SK-N-SH (cell line): ENCODE measurements at regions not wholly inside any gene's neighbourhood (a gene's known extent, or its start where the extent isn't known, plus 50 kb on each side); places are given as distances from the start of the nearest gene placed in this dataset.

Experiments
- CTCF ChIP-seq: fragments of 200-600 bp; sonication (generic); IDR thresholded peaks from 2 replicates; pipeline ENCODE4 v1.6.1; 2017; ENCODE audit warnings: antibody characterized with exemption, mild to moderate bottlenecking, moderate library complexity
- EZH2phosphoT487 ChIP-seq: fragments of 200-600 bp; sonication (generic); IDR thresholded peaks from 2 replicates; pipeline ENCODE4 v1.6.1; 2017; ENCODE audit warnings: low read depth, mixed run types, mild to moderate bottlenecking, antibody characterized with exemption, moderate library complexity, borderline replicate concordance
- NFIC ChIP-seq: IDR thresholded peaks from 2 replicates; pipeline ENCODE4 v1.4.0; 2012; ENCODE audit warnings: borderline replicate concordance
- NRF1 ChIP-seq: IDR thresholded peaks from 2 replicates; pipeline ENCODE4 v1.6.1; 2012; ENCODE audit warnings: low read depth, mild to moderate bottlenecking, low read length
- TAF1 ChIP-seq: IDR thresholded peaks from 2 replicates; pipeline ENCODE4 v1.6.1; 2012; ENCODE audit warnings: low read depth, mild to moderate bottlenecking, low read length, moderate library complexity, borderline replicate concordance
- TCF12 ChIP-seq: IDR thresholded peaks from 2 replicates; pipeline ENCODE4 v1.4.0; 2012
- USF2 ChIP-seq: fragments of 150-350 bp; IDR thresholded peaks from 2 replicates; pipeline ENCODE4 v1.6.1; 2017; ENCODE audit warnings: antibody characterized with exemption, low read length, low read depth, borderline replicate concordance

- TF ChIP-seq CTCF, result no peak
- no peak for TF ChIP-seq NFIC
- no peak for TF ChIP-seq TAF1
- TF ChIP-seq NRF1, result no peak
- TF ChIP-seq TCF12, result no peak
- no peak for TF ChIP-seq EZH2phosphoT487
- no peak for TF ChIP-seq USF2
Observed at GRCh38 chr5:152869971-152870370, 464.9 kb upstream of the NMUR2 start.
